Astrocyte (in vitro differentiated cells and primary cell): ENCODE measurements at regions not wholly inside any gene's neighbourhood (a gene's known extent, or its start where the extent isn't known, plus 50 kb on each side); places are given as distances from the start of the nearest gene placed in this dataset.

Experiments
- DNase-seq: peaks from one replicate; pipeline ENCODE4 v3.0.0-alpha.2; 2010; ENCODE audit warnings: low read depth
- FAIRE-seq: peaks from 2 replicates; lab custom pipeline; 2011; peaks lifted over from hg19 to GRCh38; lab: Jason Lieb, UNC
- H2AFZ ChIP-seq: 2 replicates; pipeline ENCODE4 v1.6.0; 2012; ENCODE audit warnings: low read depth, low read length, inconsistent platforms
- H3K27ac ChIP-seq: 2 replicates; pipeline ENCODE4 v1.5.1; 2011; ENCODE audit warnings: low read depth, low read length, inconsistent platforms
- H3K27me3 ChIP-seq: 2 replicates; pipeline ENCODE4 v1.6.0; 2011; ENCODE audit warnings: low read length, inconsistent platforms; ENCODE audit not compliant: insufficient read depth
- H3K36me3 ChIP-seq: 2 replicates; pipeline ENCODE4 v1.5.1; 2011; ENCODE audit warnings: low read length, inconsistent platforms; ENCODE audit not compliant: insufficient read depth
- H3K4me1 ChIP-seq: 2 replicates; pipeline ENCODE4 v1.5.1; 2011; ENCODE audit warnings: low read length, inconsistent platforms; ENCODE audit not compliant: insufficient read depth
- H3K4me2 ChIP-seq: 2 replicates; pipeline ENCODE4 v1.6.0; 2012; ENCODE audit warnings: low read length, inconsistent platforms
- H3K4me3 ChIP-seq: 2 replicates; pipeline ENCODE4 v1.5.1; 2011; ENCODE audit warnings: low read depth, mild to moderate bottlenecking, low read length, inconsistent platforms; ENCODE audit not compliant: insufficient read depth
- H3K79me2 ChIP-seq: 2 replicates; pipeline ENCODE4 v1.6.0; 2012; ENCODE audit warnings: mild to moderate bottlenecking, low read length, inconsistent platforms; ENCODE audit not compliant: insufficient read depth
- H3K9ac ChIP-seq: 2 replicates; pipeline ENCODE4 v1.6.0; 2012; ENCODE audit warnings: mild to moderate bottlenecking, low read length, inconsistent platforms
- H3K9me3 ChIP-seq: 2 replicates; pipeline ENCODE4 v1.5.1; 2012; ENCODE audit warnings: low read depth, mild to moderate bottlenecking, low read length, inconsistent platforms; ENCODE audit not compliant: insufficient read depth
- H4K20me1 ChIP-seq: 2 replicates; pipeline ENCODE4 v1.6.0; 2012; ENCODE audit warnings: low read length, inconsistent platforms; ENCODE audit not compliant: insufficient read depth
- H3K27ac Mint-ChIP-seq: one replicate; pipeline ENCODE4 v1.8.0; 2021; ENCODE audit warnings: mild to moderate bottlenecking, mixed read lengths; ENCODE audit not compliant: unreplicated experiment
- H3K27me3 Mint-ChIP-seq: one replicate; pipeline ENCODE4 v1.8.0; 2021; ENCODE audit warnings: low read depth, mixed read lengths; ENCODE audit not compliant: unreplicated experiment
- H3K36me3 Mint-ChIP-seq: one replicate; pipeline ENCODE4 v1.8.0; 2021; ENCODE audit warnings: low read depth, mixed read lengths; ENCODE audit not compliant: unreplicated experiment
- H3K4me1 Mint-ChIP-seq: one replicate; pipeline ENCODE4 v1.8.0; 2021; ENCODE audit warnings: low read depth, mixed read lengths; ENCODE audit not compliant: unreplicated experiment
- H3K4me3 Mint-ChIP-seq: one replicate; pipeline ENCODE4 v1.8.0; 2021; ENCODE audit warnings: mild to moderate bottlenecking, moderate library complexity, mixed read lengths; ENCODE audit not compliant: unreplicated experiment
- H3K9me3 Mint-ChIP-seq: one replicate; pipeline ENCODE4 v1.8.0; 2021; ENCODE audit warnings: mild to moderate bottlenecking, mixed read lengths; ENCODE audit not compliant: unreplicated experiment
- EZH2 ChIP-seq: IDR thresholded peaks from 2 replicates; pipeline ENCODE4 v1.6.1; 2012; ENCODE audit warnings: mild to moderate bottlenecking, low read length, inconsistent platforms; ENCODE audit not compliant: insufficient read depth
- TF ChIP-seq, protein P1 (sequence below): IDR thresholded peaks from 2 replicates; pipeline ENCODE4 v1.5.1; 2011; ENCODE audit warnings: low read depth, mild to moderate bottlenecking, inconsistent platforms, low read length, moderate library complexity; ENCODE audit not compliant: insufficient read depth

GRCh38 chr4:116229420-116229819, 856.0 kb downstream of the TRAM1L1 start:
- Mint-ChIP-seq H3K36me3 (no peaks in the 10 kb centered on the region), H3K27ac (no peak overlapping the region), H3K9me3 (no peaks in the 10 kb centered on the region), H3K4me1 (no peaks in the 10 kb centered on the region), H3K27me3 (no peaks in the 10 kb centered on the region), H3K4me3 (no peak overlapping the region)
- Histone ChIP-seq H3K36me3 (no peaks in the 10 kb centered on the region), H3K4me2 (no peak overlapping the region), H4K20me1 (no peaks in the 10 kb centered on the region), H3K9ac (no peak overlapping the region), H3K4me1 (no peaks in the 10 kb centered on the region), H3K9me3 (no peaks in the 10 kb centered on the region), H3K27me3 (no peaks in the 10 kb centered on the region), H3K27ac (no peak overlapping the region), H3K4me3 (no peak overlapping the region), H2AFZ (no peak overlapping the region), H3K79me2 (no peaks in the 10 kb centered on the region)
- TF ChIP-seq, protein P1, sequence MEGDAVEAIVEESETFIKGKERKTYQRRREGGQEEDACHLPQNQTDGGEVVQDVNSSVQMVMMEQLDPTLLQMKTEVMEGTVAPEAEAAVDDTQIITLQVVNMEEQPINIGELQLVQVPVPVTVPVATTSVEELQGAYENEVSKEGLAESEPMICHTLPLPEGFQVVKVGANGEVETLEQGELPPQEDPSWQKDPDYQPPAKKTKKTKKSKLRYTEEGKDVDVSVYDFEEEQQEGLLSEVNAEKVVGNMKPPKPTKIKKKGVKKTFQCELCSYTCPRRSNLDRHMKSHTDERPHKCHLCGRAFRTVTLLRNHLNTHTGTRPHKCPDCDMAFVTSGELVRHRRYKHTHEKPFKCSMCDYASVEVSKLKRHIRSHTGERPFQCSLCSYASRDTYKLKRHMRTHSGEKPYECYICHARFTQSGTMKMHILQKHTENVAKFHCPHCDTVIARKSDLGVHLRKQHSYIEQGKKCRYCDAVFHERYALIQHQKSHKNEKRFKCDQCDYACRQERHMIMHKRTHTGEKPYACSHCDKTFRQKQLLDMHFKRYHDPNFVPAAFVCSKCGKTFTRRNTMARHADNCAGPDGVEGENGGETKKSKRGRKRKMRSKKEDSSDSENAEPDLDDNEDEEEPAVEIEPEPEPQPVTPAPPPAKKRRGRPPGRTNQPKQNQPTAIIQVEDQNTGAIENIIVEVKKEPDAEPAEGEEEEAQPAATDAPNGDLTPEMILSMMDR = no peak
- TF ChIP-seq EZH2 = no peak
- no peak for DNase-seq
- no peak for FAIRE-seq

DNA sequence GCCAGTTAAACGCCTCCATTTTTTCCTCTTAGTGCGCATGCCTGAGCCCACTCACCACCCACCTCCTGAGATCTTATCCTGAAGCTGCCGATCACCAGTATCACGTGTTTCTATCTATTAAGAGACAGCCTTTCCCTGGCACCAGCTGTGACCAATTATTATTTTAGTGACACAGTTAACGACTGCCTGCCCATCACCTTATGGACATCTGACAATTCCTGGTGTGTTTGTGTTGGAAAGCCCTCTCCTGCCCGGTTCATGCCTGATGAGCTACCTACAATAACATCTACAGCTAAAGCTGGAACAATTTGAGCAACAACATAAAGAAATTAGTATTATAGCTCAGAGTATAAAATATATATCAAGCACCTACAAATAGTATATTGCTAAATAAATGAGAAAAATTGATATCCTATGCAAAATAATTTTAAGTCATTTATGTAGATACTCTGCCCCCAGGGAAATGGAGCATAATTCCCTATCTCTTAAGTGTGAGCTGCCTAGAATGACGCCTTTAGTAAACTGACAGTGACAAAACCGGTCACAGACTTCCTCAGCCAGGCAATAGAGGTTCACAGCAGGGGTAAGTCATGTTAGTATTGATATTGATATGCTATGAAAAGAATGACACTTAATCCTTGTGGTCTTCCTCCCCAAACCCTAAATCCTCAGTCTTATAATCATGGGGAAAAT, 862.2 kb downstream of the TRAM1L1 start:
- no peaks in the 10 kb centered on the region for H3K4me1 ChIP-seq

More for the DNA sequence above, 862.2 kb downstream of the TRAM1L1 start:
- FAIRE-seq (no peak), DNase-seq (no peak)
- Mint-ChIP-seq H3K4me3 (no peak overlapping the region), H3K4me1 (peaks cover 3% of the 10 kb centered on the region), H3K36me3 (no peaks in the 10 kb centered on the region), H3K27me3 (no peaks in the 10 kb centered on the region), H3K27ac (no peak overlapping the region), H3K9me3 (no peaks in the 10 kb centered on the region)
- Histone ChIP-seq H3K9ac (no peak overlapping the region), H4K20me1 (no peaks in the 10 kb centered on the region), H3K4me2 (no peak overlapping the region), H3K4me3 (no peak overlapping the region), H3K9me3 (no peaks in the 10 kb centered on the region), H3K27ac (no peak overlapping the region), H3K36me3 (no peaks in the 10 kb centered on the region), H3K27me3 (no peaks in the 10 kb centered on the region), H2AFZ (no peak overlapping the region), H3K79me2 (no peaks in the 10 kb centered on the region)
- TF ChIP-seq, protein P1 = no peak
- no peak for TF ChIP-seq EZH2
